Caco-2 (cell line): ENCODE measurements at regions not wholly inside any gene's neighbourhood (a gene's known extent, or its start where the extent isn't known, plus 50 kb on each side); places are given as distances from the start of the nearest gene placed in this dataset.

Experiments
- BruUV-seq: library from RNA; stranded (reverse); fragments of 400-500 nt; replicated peaks from 2 replicates; lab custom pipeline; 2021; lab: Mats Ljungman, UMichigan
- CTCF ChIA-PET: fragments of 300-600 bp; sonication (Branson Sonifier 250); formaldehyde crosslinking; loops from one replicate; lab custom pipeline; 2022; ENCODE audit warnings: antibody characterized with exemption; lab: Charles Lee
- POLR2A ChIA-PET: fragments of 300-600 bp; sonication (Branson Sonifier 250); formaldehyde crosslinking; loops from one replicate; lab custom pipeline; 2022; ENCODE audit warnings: antibody characterized with exemption; lab: Charles Lee
- DNase-seq, 2 experiments: peaks; one replicate each; pipeline versions ENCODE4 v3.0.0 to v3.0.0-alpha.2; 2020 to 2022
- H3K27me3 ChIP-seq: replicated peaks from 2 replicates; pipeline ENCODE4 v1.6.0; 2011; ENCODE audit warnings: low read length; ENCODE audit not compliant: control insufficient read depth, insufficient read depth
- H3K36me3 ChIP-seq: 2 replicates; pipeline ENCODE4 v1.5.1; 2011; ENCODE audit warnings: low read length; ENCODE audit not compliant: control insufficient read depth, insufficient read depth
- H3K4me1 ChIP-seq: fragments of 250-450 bp; sonication (Bioruptor Pico); 2 replicates; pipeline ENCODE4 v1.5.1; 2020; ENCODE audit warnings: mild to moderate bottlenecking
- H3K4me3 ChIP-seq: 2 replicates; pipeline ENCODE4 v1.5.1; 2011; ENCODE audit warnings: low read depth, mild to moderate bottlenecking, control low read depth, low read length
- H3K9me3 ChIP-seq: fragments of 250-450 bp; sonication (Bioruptor Pico); 2 replicates; pipeline ENCODE4 v1.5.1; 2020; ENCODE audit warnings: mild to moderate bottlenecking, moderate library complexity
- H3K27ac Mint-ChIP-seq: one replicate; pipeline ENCODE4 v1.8.0; 2022; ENCODE audit warnings: mixed read lengths; ENCODE audit not compliant: unreplicated experiment
- H3K27me3 Mint-ChIP-seq: one replicate; pipeline ENCODE4 v1.8.0; 2022; ENCODE audit warnings: mixed read lengths; ENCODE audit not compliant: insufficient read depth, unreplicated experiment
- H3K36me3 Mint-ChIP-seq: one replicate; pipeline ENCODE4 v1.8.0; 2022; ENCODE audit warnings: mild to moderate bottlenecking, mixed read lengths; ENCODE audit not compliant: insufficient read depth, unreplicated experiment
- H3K4me1 Mint-ChIP-seq: one replicate; pipeline ENCODE4 v1.8.0; 2022; ENCODE audit warnings: low read depth, mixed read lengths; ENCODE audit not compliant: unreplicated experiment
- H3K4me3 Mint-ChIP-seq: one replicate; pipeline ENCODE4 v1.8.0; 2022; ENCODE audit warnings: mild to moderate bottlenecking, moderate library complexity, mixed read lengths; ENCODE audit not compliant: unreplicated experiment
- H3K9me3 Mint-ChIP-seq: one replicate; pipeline ENCODE4 v1.8.0; 2022; ENCODE audit warnings: mixed read lengths; ENCODE audit not compliant: unreplicated experiment
- intact Hi-C: fragments of 100-400 bp; cut with micrococcal nuclease; formaldehyde crosslinking; loops from one replicate; pipeline ENCODE4 v1.10.0; 2022; ENCODE audit not compliant: unreplicated experiment
- TF ChIP-seq, protein P1 (sequence below), 2 experiments: fragments of 200-600 bp in 1 of 2; IDR thresholded peaks; 1 replicate in 1 of 2; 2 replicates in 1 of 2; pipeline versions ENCODE4 v1.5.1 to v1.8.0; 2011 to 2022; ENCODE audit warnings: antibody characterized with exemption in 1 of 2, control low read depth in 1 of 2, inconsistent platforms in 1 of 2, low read depth in 1 of 2, low read length in 1 of 2, mild to moderate bottlenecking in 1 of 2, moderate library complexity in 1 of 2; ENCODE audit not compliant: insufficient read depth in 1 of 2, severe bottlenecking in 1 of 2, unreplicated experiment in 1 of 2

- Histone ChIP-seq H3K36me3 (no peaks in the 10 kb centered on the region), H3K9me3 (no peaks in the 10 kb centered on the region), H3K27me3 (no peaks in the 10 kb centered on the region; the same call in 1 of the 2 replicates), H3K4me3 (no peak overlapping the region), H3K4me1 (no peaks in the 10 kb centered on the region)
- TF ChIP-seq, protein P1, sequence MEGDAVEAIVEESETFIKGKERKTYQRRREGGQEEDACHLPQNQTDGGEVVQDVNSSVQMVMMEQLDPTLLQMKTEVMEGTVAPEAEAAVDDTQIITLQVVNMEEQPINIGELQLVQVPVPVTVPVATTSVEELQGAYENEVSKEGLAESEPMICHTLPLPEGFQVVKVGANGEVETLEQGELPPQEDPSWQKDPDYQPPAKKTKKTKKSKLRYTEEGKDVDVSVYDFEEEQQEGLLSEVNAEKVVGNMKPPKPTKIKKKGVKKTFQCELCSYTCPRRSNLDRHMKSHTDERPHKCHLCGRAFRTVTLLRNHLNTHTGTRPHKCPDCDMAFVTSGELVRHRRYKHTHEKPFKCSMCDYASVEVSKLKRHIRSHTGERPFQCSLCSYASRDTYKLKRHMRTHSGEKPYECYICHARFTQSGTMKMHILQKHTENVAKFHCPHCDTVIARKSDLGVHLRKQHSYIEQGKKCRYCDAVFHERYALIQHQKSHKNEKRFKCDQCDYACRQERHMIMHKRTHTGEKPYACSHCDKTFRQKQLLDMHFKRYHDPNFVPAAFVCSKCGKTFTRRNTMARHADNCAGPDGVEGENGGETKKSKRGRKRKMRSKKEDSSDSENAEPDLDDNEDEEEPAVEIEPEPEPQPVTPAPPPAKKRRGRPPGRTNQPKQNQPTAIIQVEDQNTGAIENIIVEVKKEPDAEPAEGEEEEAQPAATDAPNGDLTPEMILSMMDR (IDR thresholded peaks at IDR 0.05; ENCODE audit: insufficient read depth in 1 of 2, low read depth in 1 of 2, low read length in 1 of 2, severe bottlenecking in 1 of 2, unreplicated experiment in 1 of 2) = no peak
- intact Hi-C loops = no loop called here
- no peak overlapping the region for H3K27ac Mint-ChIP-seq
- DNase-seq = no peak
- ChIA-PET POLR2A (no interaction called here), CTCF (no interaction called here)
- no peaks in the 10 kb centered on the region for H3K9me3 Mint-ChIP-seq
- BruUV-seq = no TSS peak
- H3K36me3 Mint-ChIP-seq = no peaks in the 10 kb centered on the region
- no peak overlapping the region for H3K4me3 Mint-ChIP-seq
- peaks cover 15% of the 10 kb centered on the region for H3K27me3 Mint-ChIP-seq
- no peaks in the 10 kb centered on the region for H3K4me1 Mint-ChIP-seq
Measured at GRCh38 chr10:3271354-3272115, 99.0 kb upstream of the PITRM1 start.

DNA sequence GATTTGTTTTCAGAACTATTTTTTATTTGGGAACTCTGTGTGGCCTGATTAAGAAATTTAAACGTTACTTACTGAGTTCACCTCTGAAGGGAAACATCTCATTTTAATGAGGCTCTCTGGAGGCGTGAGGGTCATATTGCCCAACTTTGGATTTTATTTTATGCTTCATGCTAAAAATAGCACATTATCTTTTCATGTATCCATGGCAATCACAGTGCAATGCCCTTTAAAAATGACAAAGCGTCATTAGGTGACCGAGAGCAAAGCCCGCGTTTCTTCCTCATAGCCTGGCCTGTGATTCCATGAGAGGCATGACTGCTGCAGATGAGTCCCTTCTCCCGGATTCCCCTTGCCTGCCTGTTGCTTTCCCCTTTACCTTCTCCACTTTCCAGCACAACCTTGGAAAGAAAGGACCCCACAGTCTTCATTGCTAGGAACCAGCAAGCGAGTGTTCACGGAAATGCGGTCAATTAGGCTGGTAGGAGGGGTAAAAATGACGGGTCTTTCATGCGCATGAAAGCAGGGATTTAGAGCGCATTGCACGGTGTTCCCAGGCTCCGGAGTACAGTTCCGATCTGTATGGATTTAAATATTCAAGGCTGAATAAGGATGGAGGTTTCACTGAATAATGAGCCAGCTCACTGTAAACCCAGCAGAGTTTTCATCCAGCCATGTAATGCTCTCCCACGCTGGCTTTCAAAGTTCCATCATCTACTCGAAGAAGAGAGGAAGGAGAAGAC, 98.2 kb upstream of the PITRM1 start:
- H3K27me3 Mint-ChIP-seq = peaks cover 14% of the 10 kb centered on the region
- no peaks in the 10 kb centered on the region for H3K4me1 Mint-ChIP-seq

GRCh38 chr10:3268025-3268424, 95.4 kb upstream of the PITRM1 start:
- DNase-seq = no peak
- no peak overlapping the region for H3K4me3 Mint-ChIP-seq
- H3K36me3 Mint-ChIP-seq = no peaks in the 10 kb centered on the region
- H3K36me3 ChIP-seq = no peaks in the 10 kb centered on the region
- peaks cover 5% of the 10 kb centered on the region for H3K4me1 Mint-ChIP-seq
- POLR2A ChIA-PET = no interaction called here
- no peaks in the 10 kb centered on the region for H3K9me3 ChIP-seq
- no peaks in the 10 kb centered on the region for H3K4me1 ChIP-seq
- no peak overlapping the region for H3K4me3 ChIP-seq
- intact Hi-C loops = no loop called here
- no peaks in the 10 kb centered on the region; the same call in 1 of the 2 replicates for H3K27me3 ChIP-seq
- CTCF ChIA-PET = no interaction called here
- no peak overlapping the region for H3K27ac Mint-ChIP-seq
- TF ChIP-seq, protein P1 (IDR thresholded peaks at IDR 0.05; ENCODE audit: insufficient read depth in 1 of 2, low read depth in 1 of 2, low read length in 1 of 2, severe bottlenecking in 1 of 2, unreplicated experiment in 1 of 2) = no peak
- no peaks in the 10 kb centered on the region for H3K9me3 Mint-ChIP-seq
- peaks cover 8% of the 10 kb centered on the region for H3K27me3 Mint-ChIP-seq
- BruUV-seq = no TSS peak

More for the DNA sequence above, 98.2 kb upstream of the PITRM1 start:
- no peaks in the 10 kb centered on the region for H3K9me3 ChIP-seq
- TF ChIP-seq, protein P1 (IDR thresholded peaks at IDR 0.05; ENCODE audit: insufficient read depth in 1 of 2, low read depth in 1 of 2, low read length in 1 of 2, severe bottlenecking in 1 of 2, unreplicated experiment in 1 of 2) = no peak
- H3K27ac Mint-ChIP-seq = no peak overlapping the region
- no peaks in the 10 kb centered on the region for H3K4me1 ChIP-seq
- intact Hi-C loops = no loop called here
- H3K4me3 ChIP-seq = no peak overlapping the region
- no peaks in the 10 kb centered on the region for H3K9me3 Mint-ChIP-seq
- H3K36me3 ChIP-seq = no peaks in the 10 kb centered on the region
- POLR2A ChIA-PET = no interaction called here
- CTCF ChIA-PET = no interaction called here
- H3K4me3 Mint-ChIP-seq = no peak overlapping the region
- no peaks in the 10 kb centered on the region for H3K36me3 Mint-ChIP-seq
- DNase-seq = no peak
- H3K27me3 ChIP-seq = no peaks in the 10 kb centered on the region; the same call in 1 of the 2 replicates
- BruUV-seq = no TSS peak
